NCI-H2171 treated with DMSO at 0.1 percent for 48 hours (cell line): ENCODE measurements at regions not wholly inside any gene's neighbourhood (a gene's known extent, or its start where the extent isn't known, plus 50 kb on each side); places are given as distances from the start of the nearest gene placed in this dataset.

Experiments
- DNase-seq: peaks from one replicate; lab custom pipeline; 2025; lab: John Stamatoyannopoulos, UW

DNA sequence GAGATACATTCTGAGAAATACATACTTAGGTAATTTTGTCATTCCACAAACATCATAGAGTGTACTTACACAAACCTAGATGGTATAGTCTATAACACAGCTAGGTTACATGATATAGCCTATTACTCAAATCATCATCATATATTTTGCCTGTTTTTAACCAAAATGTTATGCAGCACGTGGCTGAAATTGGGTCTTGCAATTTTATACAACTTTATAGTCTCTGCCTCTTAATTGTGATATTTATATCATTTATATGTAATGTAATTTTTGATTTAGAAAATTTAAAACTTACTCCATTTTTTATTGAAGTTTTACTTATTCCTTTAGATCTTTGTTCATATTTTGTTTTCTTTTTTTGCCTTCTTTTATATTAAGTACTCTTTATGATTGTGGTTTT, 350.7 kb upstream of the DCN start:
- DNase-seq: no peak

- DNase-seq: no peak
These were observed 347.2 kb upstream of the DCN start for GRCh38 chr12:91529829-91530228.

DNA sequence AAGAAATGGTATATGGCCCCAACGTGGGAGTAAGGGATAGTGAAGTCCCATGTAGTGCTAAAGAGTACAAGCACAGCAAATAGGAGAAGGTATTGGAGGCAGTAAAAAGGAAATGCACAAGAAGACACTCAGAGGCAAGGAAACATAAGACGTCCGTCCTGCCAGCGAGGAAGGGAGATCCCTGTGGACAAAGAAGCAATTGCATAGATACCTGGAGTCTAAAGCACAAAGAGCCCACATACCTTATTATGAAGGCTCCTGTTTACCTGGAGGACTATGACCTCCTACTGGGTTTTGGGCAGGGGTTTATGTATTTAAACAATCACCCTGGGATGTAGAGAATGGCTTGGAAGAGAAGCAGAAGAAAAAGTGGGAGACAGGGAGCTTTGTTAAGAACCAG, 341.2 kb upstream of the DCN start:
- DNase-seq: no peak

- no peak for DNase-seq
These were observed 334.1 kb upstream of the DCN start for GRCh38 chr12:91516695-91517047.

GRCh38 chr12:91515944-91516694, 333.5 kb upstream of the DCN start:
- DNase-seq: no peak

- DNase-seq: no peak
These were observed 330.7 kb upstream of the DCN start for GRCh38 chr12:91513313-91513712.

- DNase-seq: no peak
These were observed 329.3 kb upstream of the DCN start for GRCh38 chr12:91511795-91512420.

DNA sequence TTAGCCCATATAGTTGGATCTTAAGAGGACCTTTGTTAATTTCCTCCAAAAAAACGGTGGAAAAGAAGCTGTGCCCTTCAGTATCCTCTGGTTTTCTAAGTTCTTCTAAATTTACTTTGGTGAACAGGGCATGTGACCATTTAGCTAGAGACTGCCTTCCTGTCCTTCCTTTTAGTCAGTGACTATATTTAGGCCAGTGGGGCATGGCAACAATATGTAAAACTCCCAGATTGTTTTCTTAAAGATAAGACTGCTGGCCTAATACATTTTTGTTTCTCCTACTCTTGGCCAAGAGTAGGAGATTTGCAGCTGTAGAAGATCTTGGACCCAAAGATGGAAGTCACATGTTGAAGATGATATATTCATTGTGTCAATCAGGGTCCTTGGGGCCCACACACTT, 325.1 kb upstream of the DCN start:
- DNase-seq: no peak

DNA sequence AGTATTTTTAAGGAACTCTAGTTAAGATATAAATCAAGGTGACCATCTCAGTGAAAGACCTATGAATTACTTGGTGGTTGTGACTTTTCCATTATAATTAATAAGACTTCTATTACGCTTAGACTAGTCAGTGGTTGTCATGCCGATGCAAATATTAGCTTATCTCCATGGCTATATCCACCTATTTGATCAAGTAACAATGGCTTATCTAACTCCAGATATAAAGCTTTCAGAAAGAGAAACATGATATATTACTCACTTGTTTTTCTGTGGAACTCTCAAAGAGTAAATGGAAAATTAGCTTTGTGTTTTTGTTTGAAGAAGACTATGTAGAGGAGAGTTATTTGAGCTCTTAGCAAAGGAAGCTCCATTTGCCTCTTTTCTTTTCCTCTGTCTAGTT, 323.8 kb upstream of the DCN start:
- no peak for DNase-seq

DNA sequence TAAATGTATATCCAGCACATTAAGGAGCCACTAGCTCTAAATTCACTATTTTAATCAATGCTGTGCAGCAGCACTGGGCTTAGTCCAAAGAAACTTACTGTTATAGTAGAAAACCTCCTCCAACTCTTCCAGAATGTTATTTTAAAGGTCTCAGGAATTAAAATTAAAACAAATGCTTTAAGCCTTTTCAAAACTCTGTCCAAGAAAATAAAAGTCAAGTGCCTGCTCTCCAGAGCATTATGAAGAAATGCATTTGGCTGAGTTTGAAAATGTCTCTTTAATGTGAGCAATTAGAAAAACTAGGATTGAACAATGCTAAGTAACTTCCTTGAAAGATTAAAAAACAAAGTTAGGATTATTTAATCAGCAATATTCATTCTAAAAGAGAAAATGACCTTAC, 322.4 kb upstream of the DCN start:
- DNase-seq: no peak

DNA sequence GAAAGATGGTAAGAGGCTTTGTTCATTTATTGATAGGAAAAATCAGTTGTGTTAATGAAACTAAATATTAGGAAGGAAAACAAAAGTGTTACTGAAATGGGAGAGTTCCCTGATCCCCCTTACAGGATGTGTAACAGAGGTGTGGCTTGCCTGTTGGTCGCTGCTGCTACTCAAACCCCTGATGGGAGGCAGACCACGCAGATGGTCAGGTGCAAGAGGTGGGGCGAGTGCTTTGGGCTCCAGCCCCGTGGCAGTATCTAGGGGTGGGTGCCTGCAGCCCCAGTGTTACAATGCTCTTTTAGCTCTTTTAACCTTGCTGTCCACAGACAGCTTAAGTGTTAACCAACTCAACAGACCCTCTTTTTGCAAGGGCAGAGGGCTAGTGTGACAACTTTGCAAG, 319.6 kb upstream of the DCN start:
- DNase-seq: no peak

DNA sequence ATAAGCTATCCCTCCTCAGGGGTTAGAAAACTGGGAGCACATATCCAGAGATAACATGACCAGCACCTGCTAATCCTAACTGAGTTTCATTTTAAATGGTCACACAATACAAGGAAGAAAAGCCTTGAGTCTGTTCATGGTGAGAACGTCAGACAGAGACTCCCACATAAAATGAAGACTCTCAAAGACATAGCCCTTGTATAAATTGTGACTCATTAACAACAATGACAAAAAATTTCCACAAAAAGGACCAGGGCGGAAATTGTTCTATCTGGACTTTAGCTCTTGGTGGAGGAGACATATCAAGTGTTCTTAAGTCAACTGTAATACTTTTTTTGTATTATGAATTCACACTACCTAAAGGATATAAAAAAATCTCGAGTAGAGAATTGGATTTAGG, 313.7 kb upstream of the DCN start:
- DNase-seq: no peak

DNA sequence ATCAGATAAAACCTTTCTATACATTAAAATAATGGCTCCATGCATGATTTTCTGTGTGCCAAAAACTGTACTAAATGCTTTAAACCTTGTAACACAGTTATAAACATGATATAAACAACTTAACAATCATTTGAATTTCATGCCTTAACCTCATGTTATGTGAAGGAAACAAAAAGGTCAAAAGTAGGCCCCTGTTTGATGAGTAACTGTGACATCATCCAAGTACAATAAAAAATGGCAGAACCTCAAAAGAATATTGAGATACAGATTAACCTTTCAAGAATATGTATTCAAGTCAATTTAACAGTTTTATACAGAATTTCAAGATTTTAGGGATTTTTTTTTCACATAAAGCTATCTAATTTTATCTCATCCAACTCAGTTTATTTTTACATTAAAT, 310.7 kb upstream of the DCN start:
- DNase-seq: no peak

- DNase-seq: no peak
These were observed 310.0 kb upstream of the DCN start for GRCh38 chr12:91492648-91493047.

GRCh38 chr12:91490667-91491311, 308.2 kb upstream of the DCN start:
- DNase-seq: no peak

- DNase-seq: no peak
These were observed 300.9 kb upstream of the DCN start for GRCh38 chr12:91483471-91483985.

GRCh38 chr12:91482231-91482630, 299.6 kb upstream of the DCN start:
- no peak for DNase-seq

GRCh38 chr12:91478500-91478899, 295.9 kb upstream of the DCN start:
- no peak for DNase-seq

- DNase-seq: no peak
These were observed 285.1 kb upstream of the DCN start for GRCh38 chr12:91467686-91468085.

DNA sequence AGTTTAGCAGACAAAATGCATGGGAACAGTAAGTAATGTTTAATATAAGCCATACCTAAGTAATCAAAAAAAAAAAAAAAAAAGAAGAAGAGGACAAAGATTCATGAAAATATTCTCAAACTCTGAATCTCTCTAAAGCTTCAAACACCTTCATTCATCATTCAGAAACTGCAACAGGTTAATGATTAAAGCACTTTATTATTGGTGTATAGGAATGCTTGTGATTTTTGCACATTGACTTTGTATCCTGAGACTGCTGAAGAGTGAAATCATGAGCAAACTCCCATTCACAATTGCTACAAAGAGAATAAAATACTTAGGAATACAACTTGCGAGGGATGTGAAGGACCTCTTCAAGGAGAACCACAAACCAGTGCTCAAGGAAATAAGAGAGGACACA, 278.4 kb upstream of the DCN start:
- DNase-seq: no peak

- DNase-seq: no peak
These were observed 277.9 kb upstream of the DCN start for GRCh38 chr12:91460469-91460868.

GRCh38 chr12:91455321-91455720, 272.7 kb upstream of the DCN start:
- DNase-seq: no peak

DNA sequence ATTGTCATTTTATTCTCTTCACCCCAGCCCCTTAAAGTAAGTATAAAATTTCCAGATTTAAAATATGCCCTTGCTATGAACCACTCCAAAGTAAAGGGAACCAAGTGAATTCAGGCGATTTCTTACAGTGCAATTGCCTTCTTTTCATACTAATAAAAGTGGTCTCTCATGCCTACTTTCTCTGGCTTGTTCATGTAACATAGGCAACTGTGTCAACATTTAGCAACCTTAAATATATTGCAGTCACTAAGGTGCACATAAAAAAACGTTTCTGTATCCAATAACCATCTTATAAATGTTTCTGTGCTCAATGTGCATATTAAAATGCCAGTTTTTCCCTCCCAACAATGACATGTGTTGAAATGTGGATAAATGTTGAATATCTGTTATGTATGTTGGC, 271.6 kb upstream of the DCN start:
- DNase-seq: no peak
